ENCODE measurements at regions not wholly inside any gene's neighbourhood (a gene's known extent, or its start where the extent isn't known, plus 50 kb on each side); places are given as distances from the start of the nearest gene placed in this dataset.

DNA sequence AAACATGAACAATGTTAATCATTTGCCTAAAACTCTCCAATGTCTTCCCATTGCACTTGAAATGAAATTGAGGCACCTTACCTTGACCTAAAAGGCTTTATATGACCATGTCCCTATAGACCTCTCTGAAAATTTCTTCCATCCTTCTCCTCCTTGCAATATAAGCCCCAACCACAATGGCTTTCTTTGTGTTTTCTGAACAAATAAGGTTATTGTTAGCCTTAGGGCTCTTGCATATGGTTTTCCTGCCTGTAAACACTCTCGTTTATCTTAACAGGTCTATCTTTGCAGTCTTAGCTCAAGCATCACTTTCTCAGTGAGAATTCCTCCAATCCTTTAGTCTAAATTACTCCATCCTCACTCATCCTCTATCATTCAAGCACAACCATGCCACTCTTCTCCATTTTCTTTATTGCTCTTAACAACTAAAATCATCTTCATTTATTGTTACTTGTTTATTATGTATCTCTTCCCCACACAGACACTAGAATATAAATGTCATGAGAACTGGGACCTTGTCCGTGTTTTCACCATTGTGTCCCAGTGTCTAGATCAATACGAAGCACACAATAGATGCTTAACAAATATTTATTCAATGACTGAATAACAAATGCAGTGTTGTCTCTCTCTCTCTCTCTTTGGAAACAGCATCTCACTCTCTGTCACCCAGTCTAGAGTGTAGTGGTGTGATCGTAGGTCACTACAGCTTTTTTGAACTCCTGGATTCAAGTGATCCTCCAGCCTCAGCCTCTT lies 129.3 kb downstream of the RDH14 start:
- no peaks in the 10 kb centered on the region for H3K9me3 ChIP-seq (ENCODE audit: control extremely low read depth in 1 of 3, control insufficient read depth in 2 of 3, insufficient read depth in 1 of 3, low read length in 2 of 3)
- no peak overlapping the region for H3K27ac Mint-ChIP-seq
- intact Hi-C loops (cut with micrococcal nuclease) = no loop called here
- H3K79me2 ChIP-seq (ENCODE audit: control insufficient read depth, insufficient read depth, low read length) = no peaks in the 10 kb centered on the region
- no peaks in the 10 kb centered on the region for H3K36me3 ChIP-seq (replicated peaks in 1 of 2; ENCODE audit: control extremely low read depth in 1 of 2, control insufficient read depth in 1 of 2, extremely low read depth in 1 of 2, insufficient read depth in 2 of 2, low read length in 1 of 2)
- CTCF ChIA-PET = interaction anchor here (1.2 kb wide), 1 partner anchor 90 kb away, joined by 3 read pairs; no protein-coding TSS in a partner anchor
- no peak overlapping the region for H3K9ac ChIP-seq (ENCODE audit: low read length)
- H3K9me3 Mint-ChIP-seq (ENCODE audit: insufficient read depth) = no peaks in the 10 kb centered on the region
- H3K4me1 Mint-ChIP-seq = no peaks in the 10 kb centered on the region
- DNase-seq (no peak), ATAC-seq (ENCODE audit: low read depth) (no peak)
- H3K27me3 ChIP-seq (replicated peaks in 1 of 4; ENCODE audit: control extremely low read depth in 1 of 4, control insufficient read depth in 3 of 4, insufficient read depth in 4 of 4, low read length in 3 of 4) = no peaks in the 10 kb centered on the region
- TF ChIP-seq, protein P1, sequence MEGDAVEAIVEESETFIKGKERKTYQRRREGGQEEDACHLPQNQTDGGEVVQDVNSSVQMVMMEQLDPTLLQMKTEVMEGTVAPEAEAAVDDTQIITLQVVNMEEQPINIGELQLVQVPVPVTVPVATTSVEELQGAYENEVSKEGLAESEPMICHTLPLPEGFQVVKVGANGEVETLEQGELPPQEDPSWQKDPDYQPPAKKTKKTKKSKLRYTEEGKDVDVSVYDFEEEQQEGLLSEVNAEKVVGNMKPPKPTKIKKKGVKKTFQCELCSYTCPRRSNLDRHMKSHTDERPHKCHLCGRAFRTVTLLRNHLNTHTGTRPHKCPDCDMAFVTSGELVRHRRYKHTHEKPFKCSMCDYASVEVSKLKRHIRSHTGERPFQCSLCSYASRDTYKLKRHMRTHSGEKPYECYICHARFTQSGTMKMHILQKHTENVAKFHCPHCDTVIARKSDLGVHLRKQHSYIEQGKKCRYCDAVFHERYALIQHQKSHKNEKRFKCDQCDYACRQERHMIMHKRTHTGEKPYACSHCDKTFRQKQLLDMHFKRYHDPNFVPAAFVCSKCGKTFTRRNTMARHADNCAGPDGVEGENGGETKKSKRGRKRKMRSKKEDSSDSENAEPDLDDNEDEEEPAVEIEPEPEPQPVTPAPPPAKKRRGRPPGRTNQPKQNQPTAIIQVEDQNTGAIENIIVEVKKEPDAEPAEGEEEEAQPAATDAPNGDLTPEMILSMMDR (IDR thresholded peaks at IDR 0.05) = no peak
- no peak for TF ChIP-seq EZH2 (IDR thresholded peaks at IDR 0.05; ENCODE audit: borderline replicate concordance, insufficient read depth, low read depth, low read length, poor library complexity, severe bottlenecking)
- no peak overlapping the region for H3K4me2 ChIP-seq (replicated peaks; ENCODE audit: low read depth, low read length, poor library complexity, severe bottlenecking)
- no peaks in the 10 kb centered on the region for H3K4me1 ChIP-seq (ENCODE audit: control insufficient read depth in 2 of 2, insufficient read depth in 2 of 2, low read length in 2 of 2)
- no peaks in the 10 kb centered on the region for H4K20me1 ChIP-seq (ENCODE audit: control insufficient read depth, insufficient read depth, low read length, poor library complexity, severe bottlenecking)
- no peak overlapping the region for H3K4me3 Mint-ChIP-seq
- POLR2A ChIA-PET = no interaction called here
- WGBS (ENCODE audit: insufficient coverage) = 91% methylated on average over 2 of the region's 4 CpGs
- peaks cover 9% of the 10 kb centered on the region for H3K27me3 Mint-ChIP-seq
- no peak overlapping the region for H3K27ac ChIP-seq (ENCODE audit: low read length in 2 of 2)
- no peak overlapping the region for H2AFZ ChIP-seq (ENCODE audit: insufficient read depth, low read depth, low read length, poor library complexity, severe bottlenecking)
- no peak overlapping the region for H3K4me3 ChIP-seq (ENCODE audit: control extremely low read depth in 1 of 5, extremely low read depth in 1 of 5, insufficient read depth in 1 of 5, low read depth in 2 of 5, low read length in 4 of 5)

DNA sequence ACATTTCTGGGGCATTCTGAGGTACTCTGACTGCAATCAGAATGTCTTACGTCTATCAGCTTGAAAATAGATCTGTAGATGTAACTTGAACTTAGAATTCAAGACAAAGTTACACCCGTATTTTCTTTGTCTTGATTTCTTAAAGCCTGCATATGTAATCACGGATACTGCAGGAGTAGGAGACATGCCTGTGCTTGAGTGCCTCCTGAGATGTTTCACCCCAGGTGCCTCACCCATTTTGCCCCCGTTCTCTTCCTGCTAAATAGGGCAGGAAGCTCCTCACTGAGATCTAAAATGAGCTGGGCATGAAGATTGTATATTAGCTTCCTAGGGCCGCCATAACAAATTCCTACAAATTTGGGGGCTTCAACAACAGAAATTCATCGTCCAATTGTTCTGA lies 131.9 kb downstream of the RDH14 start:
- H3K9me3 ChIP-seq (ENCODE audit: control extremely low read depth in 1 of 3, control insufficient read depth in 2 of 3, insufficient read depth in 1 of 3, low read length in 2 of 3) = no peaks in the 10 kb centered on the region
- no peak overlapping the region for H3K9ac ChIP-seq (ENCODE audit: low read length)
- H3K4me3 ChIP-seq (ENCODE audit: control extremely low read depth in 1 of 5, extremely low read depth in 1 of 5, insufficient read depth in 1 of 5, low read depth in 2 of 5, low read length in 4 of 5) = no peak overlapping the region
- H3K4me2 ChIP-seq (replicated peaks; ENCODE audit: low read depth, low read length, poor library complexity, severe bottlenecking) = no peak overlapping the region
- no peak overlapping the region for H2AFZ ChIP-seq (ENCODE audit: insufficient read depth, low read depth, low read length, poor library complexity, severe bottlenecking)
- CTCF ChIA-PET = no interaction called here
- Mint-ChIP-seq H3K9me3 (ENCODE audit: insufficient read depth) (no peaks in the 10 kb centered on the region), H3K27ac (no peak overlapping the region), H3K4me1 (no peaks in the 10 kb centered on the region), H3K4me3 (no peak overlapping the region), H3K27me3 (peaks cover 12% of the 10 kb centered on the region)
- TF ChIP-seq EZH2 (IDR thresholded peaks at IDR 0.05; ENCODE audit: borderline replicate concordance, insufficient read depth, low read depth, low read length, poor library complexity, severe bottlenecking) = no peak
- TF ChIP-seq, protein P1 (IDR thresholded peaks at IDR 0.05) = no peak
- no peaks in the 10 kb centered on the region for H3K4me1 ChIP-seq (ENCODE audit: control insufficient read depth in 2 of 2, insufficient read depth in 2 of 2, low read length in 2 of 2)
- WGBS (ENCODE audit: insufficient coverage) = 95% methylated on average over 4 of the region's 6 CpGs
- H4K20me1 ChIP-seq (ENCODE audit: control insufficient read depth, insufficient read depth, low read length, poor library complexity, severe bottlenecking) = no peaks in the 10 kb centered on the region
- no peaks in the 10 kb centered on the region for H3K36me3 ChIP-seq (replicated peaks in 1 of 2; ENCODE audit: control extremely low read depth in 1 of 2, control insufficient read depth in 1 of 2, extremely low read depth in 1 of 2, insufficient read depth in 2 of 2, low read length in 1 of 2)
- intact Hi-C loops (cut with micrococcal nuclease) = no loop called here
- peaks cover 0 to 5% (median 0%) of the 10 kb centered on the region in 4 experiments for H3K27me3 ChIP-seq (replicated peaks in 1 of 4; ENCODE audit: control extremely low read depth in 1 of 4, control insufficient read depth in 3 of 4, insufficient read depth in 4 of 4, low read length in 3 of 4)
- DNase-seq (no peak), ATAC-seq (ENCODE audit: low read depth) (no peak)
- H3K79me2 ChIP-seq (ENCODE audit: control insufficient read depth, insufficient read depth, low read length) = no peaks in the 10 kb centered on the region
- POLR2A ChIA-PET = no interaction called here
- no peak overlapping the region for H3K27ac ChIP-seq (ENCODE audit: low read length in 2 of 2)

All from B cell (primary cell).